NT2/D1 (cell line): ENCODE measurements at regions not wholly inside any gene's neighbourhood (a gene's known extent, or its start where the extent isn't known, plus 50 kb on each side); places are given as distances from the start of the nearest gene placed in this dataset.
"Not testable (repeated sequence)": the region's sequence is repeated elsewhere in the genome, so short reads cannot be mapped to it uniquely, and the experiment has no call there.

Experiments used
- YY1 ChIP-seq: IDR thresholded peaks from 2 replicates; pipeline ENCODE4 v1.6.1; 2011; ENCODE audit not compliant: insufficient read length, insufficient read depth
- ZNF274 ChIP-seq: IDR thresholded peaks from 2 replicates; pipeline ENCODE4 v1.6.1; 2011; ENCODE audit warnings: mild to moderate bottlenecking, low read depth, low read length

DNA sequence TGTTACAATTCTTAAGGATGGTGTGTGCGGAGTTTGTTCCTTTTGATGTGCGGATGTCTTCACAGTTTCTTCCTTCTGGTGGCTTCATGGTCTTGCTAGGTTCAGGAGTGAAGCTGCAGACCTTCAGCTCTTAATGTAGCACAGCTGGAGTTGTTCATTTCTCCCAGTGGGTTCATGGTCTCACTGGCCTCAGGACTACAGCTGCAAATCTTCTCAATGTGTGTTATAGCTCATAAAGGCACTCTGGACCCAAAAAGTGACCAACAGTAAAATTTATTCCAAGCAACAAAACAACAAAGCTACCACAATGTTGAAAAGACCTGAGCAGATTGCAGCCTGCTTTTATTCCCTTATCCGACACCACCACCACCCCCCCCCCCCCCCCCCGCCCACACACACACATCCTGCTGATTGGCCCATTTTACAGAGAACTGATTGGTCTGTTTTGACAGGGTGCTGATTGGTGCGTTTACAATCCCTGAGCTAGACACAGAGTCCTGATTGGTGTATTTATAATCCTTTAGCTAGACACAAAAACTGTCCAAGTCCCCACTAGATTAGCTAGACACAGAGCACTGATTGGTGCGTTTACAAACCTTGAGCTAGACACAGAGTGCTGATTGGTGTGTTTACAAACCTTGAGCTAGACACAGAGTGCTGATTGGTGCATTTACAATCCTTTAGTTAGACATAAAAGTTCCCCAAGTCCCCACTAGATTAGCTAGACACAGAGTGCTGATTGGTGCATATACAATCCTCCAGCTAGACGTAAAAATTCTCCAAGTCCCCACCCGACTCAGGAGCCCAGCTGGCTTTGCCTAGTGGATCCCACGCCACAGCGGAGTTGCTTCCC is 59.2 kb downstream of the BAK1 start:
- not testable (repeated sequence) for TF ChIP-seq YY1, ZNF274
